H7 (cell line): ENCODE measurements at regions not wholly inside any gene's neighbourhood (a gene's known extent, or its start where the extent isn't known, plus 50 kb on each side); places are given as distances from the start of the nearest gene placed in this dataset.
"Not testable (repeated sequence)": the region's sequence is repeated elsewhere in the genome, so short reads cannot be mapped to it uniquely, and the experiment has no call there.

Source experiments
- DNase-seq: peaks from one replicate; pipeline ENCODE4 v3.0.0; 2012
- H3K27me3 ChIP-seq: 2 replicates; pipeline ENCODE4 v1.6.0; 2011; ENCODE audit warnings: mild to moderate bottlenecking, low read length; ENCODE audit not compliant: control insufficient read depth, insufficient read depth
- H3K36me3 ChIP-seq: replicated peaks from 2 replicates; pipeline ENCODE4 v1.5.1; 2011; ENCODE audit warnings: low read length; ENCODE audit not compliant: control insufficient read depth, insufficient read depth
- H3K4me3 ChIP-seq: 2 replicates; pipeline ENCODE4 v1.5.1; 2011; ENCODE audit warnings: low read depth, mild to moderate bottlenecking, control low read depth, low read length, moderate library complexity; ENCODE audit not compliant: insufficient read depth

- H3K4me3 ChIP-seq, DNase-seq, H3K36me3 ChIP-seq, H3K27me3 ChIP-seq: not testable (repeated sequence)
Observed at GRCh38 chr12:25310071-25310470, 59.3 kb upstream of the KRAS start.

GRCh38 chr12:25308756-25309155, 58.0 kb upstream of the KRAS start:
- Histone ChIP-seq H3K36me3 (no peaks in the 10 kb centered on the region), H3K4me3 (no peak overlapping the region), H3K27me3 (no peaks in the 10 kb centered on the region)
- DNase-seq: no peak

- no peak for DNase-seq
- no peaks in the 10 kb centered on the region for H3K27me3 ChIP-seq
- no peaks in the 10 kb centered on the region for H3K36me3 ChIP-seq
- H3K4me3 ChIP-seq: no peak overlapping the region
Observed at GRCh38 chr12:25307818-25308217, 57.1 kb upstream of the KRAS start.

- H3K27me3 ChIP-seq: no peaks in the 10 kb centered on the region
- H3K4me3 ChIP-seq: no peak overlapping the region
- H3K36me3 ChIP-seq: no peaks in the 10 kb centered on the region
- no peak for DNase-seq
Observed at GRCh38 chr12:25301798-25302197, 51.1 kb upstream of the KRAS start.
